ENCODE measurements at regions not wholly inside any gene's neighbourhood (a gene's known extent, or its start where the extent isn't known, plus 50 kb on each side); places are given as distances from the start of the nearest gene placed in this dataset.

GRCh38 chr18:8996771-8997432 lies 105.6 kb upstream of the NDUFV2 start:
- intact Hi-C loops (cut with DNase I), result no loop called here
- Histone ChIP-seq H3K4me1 (no peaks in the 10 kb centered on the region), H3K9me3 (no peaks in the 10 kb centered on the region), H3K4me3 (replicated peaks in 1 of 3) (no peak overlapping the region), H3K27ac (no peak overlapping the region), H3K27me3 (no peaks in the 10 kb centered on the region), H3K36me3 (no peaks in the 10 kb centered on the region)
- TF ChIP-seq CTCF (IDR thresholded peaks at IDR 0.05) (no peak), POLR2A (IDR thresholded peaks at IDR 0.05) (no peak)
- no peak for DNase-seq
- WGBS, 2 donors, result 75 to 80% methylated on average over 2 to 3 of the region's 3 CpGs

- TF ChIP-seq CTCF (IDR thresholded peaks at IDR 0.05) (no peak), POLR2A (IDR thresholded peaks at IDR 0.05) (no peak)
- no peaks in the 10 kb centered on the region for H3K4me1 ChIP-seq
- no peak overlapping the region for H3K4me3 ChIP-seq (replicated peaks in 1 of 3)
- H3K9me3 ChIP-seq, result no peaks in the 10 kb centered on the region
- H3K27me3 ChIP-seq, result no peaks in the 10 kb centered on the region
- H3K36me3 ChIP-seq, result no peaks in the 10 kb centered on the region
- H3K27ac ChIP-seq, result no peak overlapping the region
- WGBS, 2 donors, result 68% methylated on average over 5 of the region's 5 CpGs
- intact Hi-C loops (cut with DNase I), result no loop called here
- DNase-seq, result no peak
Measured at GRCh38 chr18:8997634-8998033, 104.9 kb upstream of the NDUFV2 start.

GRCh38 chr18:8998481-8999217 lies 103.8 kb upstream of the NDUFV2 start:
- H3K4me3 ChIP-seq (replicated peaks in 1 of 3), result no peak overlapping the region
- H3K4me1 ChIP-seq, result no peaks in the 10 kb centered on the region
- H3K27ac ChIP-seq, result no peak overlapping the region
- 33 to 38% methylated on average over 4 of the region's 4 CpGs for WGBS, 2 donors
- intact Hi-C loops (cut with DNase I), result no loop called here
- H3K27me3 ChIP-seq, result no peaks in the 10 kb centered on the region
- no peaks in the 10 kb centered on the region for H3K36me3 ChIP-seq
- no peaks in the 10 kb centered on the region for H3K9me3 ChIP-seq
- no peak for DNase-seq
- TF ChIP-seq CTCF (IDR thresholded peaks at IDR 0.05) (no peak), POLR2A (IDR thresholded peaks at IDR 0.05) (no peak)

- H3K9me3 ChIP-seq, result no peaks in the 10 kb centered on the region
- H3K27me3 ChIP-seq, result no peaks in the 10 kb centered on the region
- no peak for DNase-seq
- intact Hi-C loops (cut with DNase I), result no loop called here
- TF ChIP-seq POLR2A (IDR thresholded peaks at IDR 0.05), result no peak
- TF ChIP-seq CTCF (IDR thresholded peaks at IDR 0.05), result no peak
- H3K4me3 ChIP-seq (replicated peaks in 1 of 3), result no peak overlapping the region
- H3K4me1 ChIP-seq, result no peaks in the 10 kb centered on the region
- H3K36me3 ChIP-seq, result no peaks in the 10 kb centered on the region
- WGBS, 2 donors, result 59 to 60% methylated on average over 9 of the region's 9 CpGs
- no peak overlapping the region for H3K27ac ChIP-seq
Measured at GRCh38 chr18:8999872-9000271, 102.6 kb upstream of the NDUFV2 start.

- no peak for TF ChIP-seq POLR2A (IDR thresholded peaks at IDR 0.05)
- TF ChIP-seq CTCF (IDR thresholded peaks at IDR 0.05), result no peak
- Histone ChIP-seq H3K4me1 (no peaks in the 10 kb centered on the region), H3K9me3 (no peaks in the 10 kb centered on the region), H3K27me3 (no peaks in the 10 kb centered on the region), H3K27ac (no peak overlapping the region), H3K4me3 (replicated peaks in 1 of 3) (no peak overlapping the region), H3K36me3 (no peaks in the 10 kb centered on the region)
- WGBS, 2 donors, result 50 to 64% methylated on average over 5 of the region's 5 CpGs
- intact Hi-C loops (cut with DNase I), result no loop called here
- no peak for DNase-seq
Measured at GRCh38 chr18:9000733-9001132, 101.8 kb upstream of the NDUFV2 start.

Measured in thyroid gland (tissue), 4 donors.